ENCODE measurements at regions not wholly inside any gene's neighbourhood (a gene's known extent, or its start where the extent isn't known, plus 50 kb on each side); places are given as distances from the start of the nearest gene placed in this dataset.
"Not testable (repeated sequence)": the region's sequence is repeated elsewhere in the genome, so short reads cannot be mapped to it uniquely, and the experiment has no call there.

DNA sequence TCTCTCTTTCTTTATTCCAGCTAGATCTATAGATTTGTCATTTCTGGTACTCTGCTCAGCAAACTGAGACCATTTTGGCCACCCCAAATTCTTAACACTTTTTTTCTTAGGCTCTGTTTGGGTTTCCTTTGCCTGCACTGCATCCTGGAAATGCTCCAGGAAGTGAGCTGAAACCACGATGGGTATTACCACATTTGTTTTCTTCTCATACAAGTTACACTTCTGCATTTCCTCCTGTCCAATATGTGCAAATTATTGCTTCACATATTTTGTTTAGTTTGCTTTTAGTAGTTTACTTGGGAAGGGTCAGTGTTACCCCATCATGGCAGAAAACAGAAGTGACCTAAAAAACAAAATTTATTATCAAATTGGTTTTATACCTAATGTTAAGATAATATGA, 498.6 kb upstream of the GRIN3A start:
- no peaks in the 10 kb centered on the region for H4K20me1 ChIP-seq (ENCODE audit: low read depth, low read length)
- H3K9ac ChIP-seq (ENCODE audit: low read length): no peak overlapping the region
- no peaks in the 10 kb centered on the region for H3K9me3 ChIP-seq (ENCODE audit: insufficient read depth, low read length)
- H3K4me3 ChIP-seq (ENCODE audit: insufficient read depth, low read length, poor library complexity, severe bottlenecking): no peak overlapping the region
- no peaks in the 10 kb centered on the region for H3K9me2 ChIP-seq (replicated peaks; ENCODE audit: insufficient read depth, low read length)
- H3K36me3 ChIP-seq (ENCODE audit: low read length): no peaks in the 10 kb centered on the region
- H3K27me3 ChIP-seq (ENCODE audit: low read length): no peaks in the 10 kb centered on the region
- H3K4me2 ChIP-seq (ENCODE audit: low read depth, low read length, poor library complexity, severe bottlenecking): no peak overlapping the region
- H3F3A ChIP-seq (ENCODE audit: insufficient read depth): no peaks in the 10 kb centered on the region
- TF ChIP-seq, protein P1, sequence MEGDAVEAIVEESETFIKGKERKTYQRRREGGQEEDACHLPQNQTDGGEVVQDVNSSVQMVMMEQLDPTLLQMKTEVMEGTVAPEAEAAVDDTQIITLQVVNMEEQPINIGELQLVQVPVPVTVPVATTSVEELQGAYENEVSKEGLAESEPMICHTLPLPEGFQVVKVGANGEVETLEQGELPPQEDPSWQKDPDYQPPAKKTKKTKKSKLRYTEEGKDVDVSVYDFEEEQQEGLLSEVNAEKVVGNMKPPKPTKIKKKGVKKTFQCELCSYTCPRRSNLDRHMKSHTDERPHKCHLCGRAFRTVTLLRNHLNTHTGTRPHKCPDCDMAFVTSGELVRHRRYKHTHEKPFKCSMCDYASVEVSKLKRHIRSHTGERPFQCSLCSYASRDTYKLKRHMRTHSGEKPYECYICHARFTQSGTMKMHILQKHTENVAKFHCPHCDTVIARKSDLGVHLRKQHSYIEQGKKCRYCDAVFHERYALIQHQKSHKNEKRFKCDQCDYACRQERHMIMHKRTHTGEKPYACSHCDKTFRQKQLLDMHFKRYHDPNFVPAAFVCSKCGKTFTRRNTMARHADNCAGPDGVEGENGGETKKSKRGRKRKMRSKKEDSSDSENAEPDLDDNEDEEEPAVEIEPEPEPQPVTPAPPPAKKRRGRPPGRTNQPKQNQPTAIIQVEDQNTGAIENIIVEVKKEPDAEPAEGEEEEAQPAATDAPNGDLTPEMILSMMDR (IDR thresholded peaks at IDR 0.05; ENCODE audit: insufficient read depth, low read length, poor library complexity, severe bottlenecking): no peak
- no peak for TF ChIP-seq EZH2phosphoT487 (conservative IDR thresholded peaks at IDR 0.05; ENCODE audit: low read length)
- H2AFZ ChIP-seq (ENCODE audit: low read depth, low read length, severe bottlenecking): no peak overlapping the region
- no peak overlapping the region for H3K27ac ChIP-seq (ENCODE audit: low read depth, low read length)
- no peaks in the 10 kb centered on the region for H3K79me2 ChIP-seq (ENCODE audit: insufficient read depth, low read length)

DNA sequence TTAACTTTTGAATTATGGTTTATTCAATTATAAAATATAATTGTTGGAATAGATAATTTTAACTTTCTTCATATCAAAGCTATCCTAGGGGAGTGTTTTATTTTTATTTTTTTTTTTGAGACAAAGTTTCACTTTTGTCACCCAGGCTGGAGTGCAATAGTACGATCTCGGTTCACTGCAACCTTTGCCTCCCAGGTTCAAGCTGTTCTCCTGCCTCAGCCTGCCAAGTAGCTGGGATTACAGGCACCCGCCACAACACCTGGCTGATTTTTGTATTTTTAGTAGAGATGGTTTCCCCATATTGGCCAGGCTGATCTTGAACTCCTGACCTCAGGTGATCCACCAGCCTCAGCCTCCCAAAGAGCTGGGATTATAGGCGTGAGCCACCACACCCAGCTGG, 489.0 kb upstream of the GRIN3A start:
- H3F3A ChIP-seq (ENCODE audit: insufficient read depth); H3K27me3 ChIP-seq (ENCODE audit: low read length); H3K79me2 ChIP-seq (ENCODE audit: insufficient read depth, low read length); H3K9me2 ChIP-seq (replicated peaks; ENCODE audit: insufficient read depth, low read length); H3K4me3 ChIP-seq (ENCODE audit: insufficient read depth, low read length, poor library complexity, severe bottlenecking); H3K4me2 ChIP-seq (ENCODE audit: low read depth, low read length, poor library complexity, severe bottlenecking); H3K9me3 ChIP-seq (ENCODE audit: insufficient read depth, low read length); H3K36me3 ChIP-seq (ENCODE audit: low read length); H3K27ac ChIP-seq (ENCODE audit: low read depth, low read length); H2AFZ ChIP-seq (ENCODE audit: low read depth, low read length, severe bottlenecking); H4K20me1 ChIP-seq (ENCODE audit: low read depth, low read length); H3K9ac ChIP-seq (ENCODE audit: low read length): not testable (repeated sequence)

DNA sequence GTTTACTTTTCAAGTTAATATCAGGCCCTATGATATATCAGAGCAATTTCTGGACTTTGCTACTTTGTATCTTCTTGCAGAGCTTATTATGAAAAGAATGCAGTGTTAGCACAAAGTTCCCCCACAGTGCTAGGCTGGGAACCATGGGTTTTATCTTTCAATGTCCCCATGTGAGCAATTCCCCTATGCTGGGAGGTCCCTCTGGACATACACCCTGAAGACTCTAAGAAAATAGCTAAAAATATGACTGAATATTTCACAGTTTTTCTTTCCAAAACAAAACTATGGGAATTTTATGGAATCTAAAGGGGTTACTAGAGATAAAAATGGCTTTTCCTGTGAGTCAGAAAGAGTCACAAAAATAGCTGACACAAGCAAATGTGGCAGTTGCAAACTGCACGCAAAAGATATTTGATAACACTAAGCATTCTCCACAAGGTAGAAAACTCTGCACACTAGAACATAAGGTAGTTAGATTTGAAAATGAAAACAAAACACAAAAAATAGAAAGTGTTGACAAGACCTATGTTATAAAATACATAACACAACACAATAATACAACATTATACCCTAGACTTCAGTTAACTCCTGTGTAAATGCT, 487.5 kb upstream of the GRIN3A start:
- no peak overlapping the region for H3K27ac ChIP-seq (ENCODE audit: low read depth, low read length)
- H3K36me3 ChIP-seq (ENCODE audit: low read length): no peaks in the 10 kb centered on the region
- H3K9ac ChIP-seq (ENCODE audit: low read length): no peak overlapping the region
- no peak overlapping the region for H3K4me3 ChIP-seq (ENCODE audit: insufficient read depth, low read length, poor library complexity, severe bottlenecking)
- no peaks in the 10 kb centered on the region for H3F3A ChIP-seq (ENCODE audit: insufficient read depth)
- no peaks in the 10 kb centered on the region for H3K9me3 ChIP-seq (ENCODE audit: insufficient read depth, low read length)
- H3K79me2 ChIP-seq (ENCODE audit: insufficient read depth, low read length): no peaks in the 10 kb centered on the region
- no peak overlapping the region for H2AFZ ChIP-seq (ENCODE audit: low read depth, low read length, severe bottlenecking)
- no peaks in the 10 kb centered on the region for H3K27me3 ChIP-seq (ENCODE audit: low read length)
- no peaks in the 10 kb centered on the region for H3K9me2 ChIP-seq (replicated peaks; ENCODE audit: insufficient read depth, low read length)
- no peak overlapping the region for H3K4me2 ChIP-seq (ENCODE audit: low read depth, low read length, poor library complexity, severe bottlenecking)
- H4K20me1 ChIP-seq (ENCODE audit: low read depth, low read length): no peaks in the 10 kb centered on the region
- TF ChIP-seq, protein P1 (IDR thresholded peaks at IDR 0.05; ENCODE audit: insufficient read depth, low read length, poor library complexity, severe bottlenecking): no peak
- TF ChIP-seq EZH2phosphoT487 (conservative IDR thresholded peaks at IDR 0.05; ENCODE audit: low read length): no peak

DNA sequence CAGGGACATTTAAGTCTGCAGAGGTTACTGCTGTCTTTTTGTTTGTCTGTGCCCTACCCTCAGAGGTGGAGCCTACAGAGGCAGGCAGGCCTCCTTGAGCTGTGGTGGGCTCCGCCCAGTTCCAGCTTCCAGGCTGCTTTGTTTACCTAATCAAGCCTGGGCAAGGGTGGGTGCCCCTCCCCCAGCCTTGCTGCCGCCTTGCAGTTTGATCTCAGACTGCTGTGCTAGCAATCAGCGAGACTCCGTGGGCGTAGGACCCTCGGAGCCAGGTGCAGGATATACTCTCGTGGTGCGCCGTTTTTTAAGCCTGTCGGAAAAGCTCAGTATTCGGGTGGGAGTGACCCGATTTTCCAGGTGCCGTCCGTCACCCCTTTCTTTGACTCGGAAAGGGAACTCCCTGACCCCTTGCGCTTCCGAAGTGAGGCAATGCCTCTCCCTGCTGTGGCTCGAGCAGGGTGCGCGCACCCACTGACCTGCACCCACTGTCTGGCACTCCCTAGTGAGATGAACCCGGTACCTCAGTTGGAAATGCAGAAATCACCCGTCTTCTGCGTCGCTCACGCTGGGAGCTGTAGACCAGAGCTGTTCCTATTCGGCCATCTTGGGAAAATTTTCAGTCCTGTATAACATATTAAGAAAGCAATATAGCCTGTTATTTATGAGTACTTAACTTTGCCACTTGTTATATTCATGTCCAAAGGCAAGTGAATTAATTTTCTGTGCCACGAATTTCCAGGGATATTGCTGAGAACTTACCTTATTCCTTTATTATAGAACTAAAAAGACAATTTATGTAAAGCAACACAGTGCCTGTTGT, 485.1 kb upstream of the GRIN3A start:
- not testable (repeated sequence) for H3K4me3 ChIP-seq (ENCODE audit: insufficient read depth, low read length, poor library complexity, severe bottlenecking); H3K79me2 ChIP-seq (ENCODE audit: insufficient read depth, low read length); H3K4me2 ChIP-seq (ENCODE audit: low read depth, low read length, poor library complexity, severe bottlenecking); H3K27ac ChIP-seq (ENCODE audit: low read depth, low read length); H3F3A ChIP-seq (ENCODE audit: insufficient read depth); H3K9ac ChIP-seq (ENCODE audit: low read length); H3K9me2 ChIP-seq (replicated peaks; ENCODE audit: insufficient read depth, low read length); H3K36me3 ChIP-seq (ENCODE audit: low read length); H4K20me1 ChIP-seq (ENCODE audit: low read depth, low read length); H3K9me3 ChIP-seq (ENCODE audit: insufficient read depth, low read length); H3K27me3 ChIP-seq (ENCODE audit: low read length); H2AFZ ChIP-seq (ENCODE audit: low read depth, low read length, severe bottlenecking)
